K562 (cell line): ENCODE measurements at regions not wholly inside any gene's neighbourhood (a gene's known extent, or its start where the extent isn't known, plus 50 kb on each side); places are given as distances from the start of the nearest gene placed in this dataset.

Experiments used
- ATAC-seq: fragments of 200-7000 bp; cut with Tn5 transposase; 3 replicates; pipeline ENCODE4 v1.9.1; 2020; ENCODE audit warnings: moderate library complexity
- BruUV-seq: library from RNA; stranded (reverse); fragments of 400-500 nt; replicated peaks from 2 replicates; lab custom pipeline; 2021; lab: Mats Ljungman, UMichigan
- CTCF ChIA-PET: fragments of 300-600 bp; formaldehyde crosslinking; extraction: SDS; loops from one replicate; lab custom pipeline; 2021; ENCODE audit warnings: low intra/inter-chr PET ratio; lab: Yijun Ruan, JAX
- POLR2A ChIA-PET: fragments of 300-600, 350-650 bp; sonication (Branson Sonifier 250); formaldehyde crosslinking; extraction: SDS; loops from one replicate; lab custom pipeline; 2021; ENCODE audit warnings: antibody characterized with exemption, inconsistent platforms; lab: Yijun Ruan, JAX
- DNase-seq, 4 experiments: peaks; one replicate each; pipeline versions ENCODE4 v3.0.0 to v3.0.0-alpha.2; 2011 to 2018; ENCODE audit warnings: low spot score in 3 of 4, mixed read lengths in 3 of 4; ENCODE audit errors: extremely low read depth in 1 of 4
- FAIRE-seq: peaks from 2 replicates; lab custom pipeline; 2011; peaks lifted over from hg19 to GRCh38; lab: Jason Lieb, UNC
- H2AFZ ChIP-seq: 2 replicates; pipeline ENCODE4 v1.6.0; 2011; ENCODE audit warnings: low read depth, low read length, control low read depth, inconsistent platforms
- H3K27ac ChIP-seq: fragments of 200-600 bp; 3 replicates; pipeline ENCODE4 v1.8.0; 2011; ENCODE audit warnings: low read depth, mild to moderate bottlenecking, control low read depth, inconsistent platforms, low read length, moderate library complexity, mixed read lengths; ENCODE audit errors: extremely low read depth
- H3K27me3 ChIP-seq, 2 experiments: fragments of 300-600 bp in 1 of 2; 2 replicates in 1 of 2; 3 replicates in 1 of 2; pipeline versions ENCODE4 v1.6.0 to v1.8.0; 2011; ENCODE audit warnings: inconsistent platforms in 2 of 2, low read length in 2 of 2, mild to moderate bottlenecking in 1 of 2, mixed read lengths in 1 of 2, moderate library complexity in 1 of 2; ENCODE audit not compliant: control insufficient read depth in 2 of 2, insufficient read depth in 2 of 2
- H3K36me3 ChIP-seq: fragments of 300-600 bp; 3 replicates; pipeline ENCODE4 v1.8.0; 2011; ENCODE audit warnings: mild to moderate bottlenecking, low read length, inconsistent platforms; ENCODE audit not compliant: control insufficient read depth, insufficient read depth
- H3K4me1 ChIP-seq, 2 experiments: fragments of 200-600 bp in 1 of 2; replicated peaks in 1 of 2; 2 replicates in 1 of 2; 3 replicates in 1 of 2; pipeline versions ENCODE4 v1.5.1 to v1.8.0; 2011; ENCODE audit warnings: inconsistent platforms in 2 of 2, low read length in 2 of 2, mild to moderate bottlenecking in 1 of 2, mixed read lengths in 1 of 2, moderate library complexity in 1 of 2; ENCODE audit not compliant: control insufficient read depth in 2 of 2, insufficient read depth in 2 of 2
- H3K4me2 ChIP-seq: 2 replicates; pipeline ENCODE4 v1.6.1; 2011; ENCODE audit warnings: low read length, control low read depth, inconsistent platforms, mixed read lengths; ENCODE audit not compliant: insufficient read depth
- H3K4me3 ChIP-seq: fragments of 200-600 bp; sonication (generic), shearing (Covaris generic); 2 replicates; pipeline ENCODE4 v1.5.1; 2016; ENCODE audit warnings: control low read depth, inconsistent platforms
- H3K79me2 ChIP-seq: fragments of 200-600 bp; 3 replicates; pipeline ENCODE4 v1.8.0; 2011; ENCODE audit warnings: low read length, inconsistent platforms; ENCODE audit not compliant: control insufficient read depth, insufficient read depth
- H3K9ac ChIP-seq, 2 experiments: 2 replicates each; pipeline versions ENCODE4 v1.6.0 to v1.6.1; 2011; ENCODE audit warnings: low read depth in 2 of 2, low read length in 2 of 2, control low read depth in 1 of 2, inconsistent platforms in 1 of 2, mild to moderate bottlenecking in 1 of 2, mixed read lengths in 1 of 2; ENCODE audit not compliant: insufficient read depth in 1 of 2
- H3K9me1 ChIP-seq: one replicate; pipeline ENCODE4 v1.6.0; 2011; ENCODE audit warnings: inconsistent platforms, mild to moderate bottlenecking, low read length, moderate library complexity; ENCODE audit not compliant: control insufficient read depth, insufficient read depth
- H3K9me3 ChIP-seq: replicated peaks from 2 replicates; pipeline ENCODE4 v1.5.1; 2011; ENCODE audit warnings: low read depth, low read length, inconsistent platforms; ENCODE audit not compliant: control insufficient read depth, insufficient read depth
- H4K20me1 ChIP-seq: replicated peaks from 2 replicates; pipeline ENCODE4 v1.6.1; 2011; ENCODE audit warnings: low read length, inconsistent platforms, mixed read lengths; ENCODE audit not compliant: control insufficient read depth, insufficient read depth
- CAMTA2 ChIP-seq: fragments of 250-450 bp; sonication (Bioruptor Pico); conservative IDR thresholded peaks from 2 replicates; pipeline ENCODE4 v1.5.1; 2022
- FOXP1 ChIP-seq: sonication (generic); formaldehyde crosslinking; IDR thresholded peaks from 2 replicates; pipeline ENCODE4 v1.8.0; 2022; ENCODE audit warnings: mild to moderate bottlenecking, missing genetic modification reagents
- GATA2 ChIP-seq: sonication (generic); formaldehyde crosslinking; IDR thresholded peaks from 2 replicates; pipeline ENCODE4 v1.4.0; 2020; ENCODE audit warnings: mild to moderate bottlenecking, missing genetic modification reagents
- HDGF ChIP-seq: fragments of 450-650 bp; IDR thresholded peaks from 2 replicates; pipeline ENCODE4 v1.6.1; 2016
- MIER1 ChIP-seq: fragments of 450-650 bp; IDR thresholded peaks from 2 replicates; pipeline ENCODE4 v1.6.1; 2016; ENCODE audit warnings: antibody characterized with exemption, mild to moderate bottlenecking, low read depth
- NFE2 ChIP-seq: IDR thresholded peaks from 2 replicates; pipeline ENCODE4 v1.6.1; 2014; ENCODE audit warnings: antibody characterized with exemption, low read depth
- RERE ChIP-seq: sonication (generic); formaldehyde crosslinking; IDR thresholded peaks from 2 replicates; pipeline ENCODE4 v1.8.0; 2023; ENCODE audit warnings: missing genetic modification reagents, mild to moderate bottlenecking, borderline replicate concordance
- SNRNP70 ChIP-seq: fragments of 200-400 bp; formaldehyde crosslinking; optimal IDR thresholded peaks from 2 replicates; pipeline ENCODE3; 2017; ENCODE audit warnings: low read depth, low read length
- TRIM28 ChIP-seq: fragments of 450-650 bp; IDR thresholded peaks from 2 replicates; pipeline ENCODE4 v1.6.1; 2017
- ZNF41 ChIP-seq: fragments of 250-450 bp; sonication (Bioruptor Pico); conservative IDR thresholded peaks from 2 replicates; pipeline ENCODE4 v1.4.0; 2020; ENCODE audit warnings: mild to moderate bottlenecking
- WGBS: fragments of 100-300 bp; shearing (Covaris generic); methylation state at CpG from one replicate; pipeline ENCODE4 v1.1.6; 2016; ENCODE audit warnings: low coverage, mixed read lengths; ENCODE audit not compliant: insufficient coverage; ENCODE audit errors: missing lambda C conversion rate; 5-methylcytosine and 5-hydroxymethylcytosine counted together
- in situ Hi-C: fragments of 300-500 bp; cut with MboI; formaldehyde crosslinking; loops from 4 replicates; pipeline ENCODE4 v1.15.0; 2018; ENCODE audit warnings: inconsistent platforms, mixed read lengths
- intact Hi-C: fragments of 100-400 bp; cut with micrococcal nuclease; formaldehyde crosslinking; loops from 2 replicates; pipeline ENCODE4 v1.14.2; 2022
- TF ChIP-seq, protein P1 (sequence below): sonication (generic); formaldehyde crosslinking; IDR thresholded peaks from 2 replicates; pipeline ENCODE4 v1.5.0; 2020; ENCODE audit warnings: missing genetic modification reagents
- TF ChIP-seq, protein P2 (sequence below): fragments of 450-650 bp; IDR thresholded peaks from 2 replicates; pipeline ENCODE4 v1.6.1; 2018; ENCODE audit not compliant: partially characterized antibody

GRCh38 chr2:204018717-204019116 is 82.2 kb downstream of the ICOS start:
- WGBS: 1% methylated on average over 6 of the region's 6 CpGs
- BruUV-seq: no TSS peak
- no peak for TF ChIP-seq TRIM28
- no peak for TF ChIP-seq SNRNP70
- TF ChIP-seq GATA2 (CRISPR knock-in tag): no peak
- no peak for TF ChIP-seq NFE2
- TF ChIP-seq ZNF41: no peak
- TF ChIP-seq, protein P1, sequence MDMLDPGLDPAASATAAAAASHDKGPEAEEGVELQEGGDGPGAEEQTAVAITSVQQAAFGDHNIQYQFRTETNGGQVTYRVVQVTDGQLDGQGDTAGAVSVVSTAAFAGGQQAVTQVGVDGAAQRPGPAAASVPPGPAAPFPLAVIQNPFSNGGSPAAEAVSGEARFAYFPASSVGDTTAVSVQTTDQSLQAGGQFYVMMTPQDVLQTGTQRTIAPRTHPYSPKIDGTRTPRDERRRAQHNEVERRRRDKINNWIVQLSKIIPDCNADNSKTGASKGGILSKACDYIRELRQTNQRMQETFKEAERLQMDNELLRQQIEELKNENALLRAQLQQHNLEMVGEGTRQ (CRISPR knock-in tag): no peak
- TF ChIP-seq FOXP1: no peak
- TF ChIP-seq, protein P2, sequence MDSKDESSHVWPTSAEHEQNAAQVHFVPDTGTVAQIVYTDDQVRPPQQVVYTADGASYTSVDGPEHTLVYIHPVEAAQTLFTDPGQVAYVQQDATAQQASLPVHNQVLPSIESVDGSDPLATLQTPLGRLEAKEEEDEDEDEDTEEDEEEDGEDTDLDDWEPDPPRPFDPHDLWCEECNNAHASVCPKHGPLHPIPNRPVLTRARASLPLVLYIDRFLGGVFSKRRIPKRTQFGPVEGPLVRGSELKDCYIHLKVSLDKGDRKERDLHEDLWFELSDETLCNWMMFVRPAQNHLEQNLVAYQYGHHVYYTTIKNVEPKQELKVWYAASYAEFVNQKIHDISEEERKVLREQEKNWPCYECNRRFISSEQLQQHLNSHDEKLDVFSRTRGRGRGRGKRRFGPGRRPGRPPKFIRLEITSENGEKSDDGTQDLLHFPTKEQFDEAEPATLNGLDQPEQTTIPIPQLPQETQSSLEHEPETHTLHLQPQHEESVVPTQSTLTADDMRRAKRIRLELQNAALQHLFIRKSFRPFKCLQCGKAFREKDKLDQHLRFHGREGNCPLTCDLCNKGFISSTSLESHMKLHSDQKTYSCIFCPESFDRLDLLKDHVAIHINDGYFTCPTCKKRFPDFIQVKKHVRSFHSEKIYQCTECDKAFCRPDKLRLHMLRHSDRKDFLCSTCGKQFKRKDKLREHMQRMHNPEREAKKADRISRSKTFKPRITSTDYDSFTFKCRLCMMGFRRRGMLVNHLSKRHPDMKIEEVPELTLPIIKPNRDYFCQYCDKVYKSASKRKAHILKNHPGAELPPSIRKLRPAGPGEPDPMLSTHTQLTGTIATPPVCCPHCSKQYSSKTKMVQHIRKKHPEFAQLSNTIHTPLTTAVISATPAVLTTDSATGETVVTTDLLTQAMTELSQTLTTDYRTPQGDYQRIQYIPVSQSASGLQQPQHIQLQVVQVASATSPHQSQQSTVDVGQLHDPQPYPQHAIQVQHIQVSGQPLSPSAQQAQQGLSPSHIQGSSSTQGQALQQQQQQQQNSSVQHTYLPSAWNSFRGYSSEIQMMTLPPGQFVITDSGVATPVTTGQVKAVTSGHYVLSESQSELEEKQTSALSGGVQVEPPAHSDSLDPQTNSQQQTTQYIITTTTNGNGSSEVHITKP: no peak
- TF ChIP-seq HDGF: no peak
- TF ChIP-seq MIER1: no peak
- no peak for TF ChIP-seq CAMTA2
- no peak for TF ChIP-seq RERE (CRISPR knock-in tag)

More at GRCh38 chr2:204018717-204019116, 82.2 kb downstream of the ICOS start:
- FAIRE-seq (no peak), ATAC-seq (no peak), DNase-seq (no peak)
- POLR2A ChIA-PET: interaction anchor here (0.5 kb wide), 1 partner anchor 1430 kb away, joined by 3 read pairs; no protein-coding TSS in a partner anchor
- intact Hi-C loops: no loop called here
- no peaks in the 10 kb centered on the region for H3K79me2 ChIP-seq
- H3K4me2 ChIP-seq: no peak overlapping the region
- H3K36me3 ChIP-seq: no peaks in the 10 kb centered on the region
- H3K27ac ChIP-seq: no peak overlapping the region
- H3K4me3 ChIP-seq: no peak overlapping the region
- CTCF ChIA-PET: no interaction called here
- no peak overlapping the region for H3K9ac ChIP-seq
- no peaks in the 10 kb centered on the region for H3K9me3 ChIP-seq
- no peaks in the 10 kb centered on the region for H3K9me1 ChIP-seq
- H4K20me1 ChIP-seq: no peaks in the 10 kb centered on the region
- no peaks in the 10 kb centered on the region for H3K4me1 ChIP-seq
- H2AFZ ChIP-seq: no peak overlapping the region
- no peaks in the 10 kb centered on the region for H3K27me3 ChIP-seq
- in situ Hi-C loops: no loop called here
